Fibroblast of skin of left biceps (primary cell): ENCODE measurements at regions not wholly inside any gene's neighbourhood (a gene's known extent, or its start where the extent isn't known, plus 50 kb on each side); places are given as distances from the start of the nearest gene placed in this dataset.

Experiments used
- DNase-seq, 2 experiments: peaks; one replicate each; pipeline ENCODE4 v3.0.0-alpha.2; 2013; ENCODE audit warnings: low read depth in 2 of 2

DNA sequence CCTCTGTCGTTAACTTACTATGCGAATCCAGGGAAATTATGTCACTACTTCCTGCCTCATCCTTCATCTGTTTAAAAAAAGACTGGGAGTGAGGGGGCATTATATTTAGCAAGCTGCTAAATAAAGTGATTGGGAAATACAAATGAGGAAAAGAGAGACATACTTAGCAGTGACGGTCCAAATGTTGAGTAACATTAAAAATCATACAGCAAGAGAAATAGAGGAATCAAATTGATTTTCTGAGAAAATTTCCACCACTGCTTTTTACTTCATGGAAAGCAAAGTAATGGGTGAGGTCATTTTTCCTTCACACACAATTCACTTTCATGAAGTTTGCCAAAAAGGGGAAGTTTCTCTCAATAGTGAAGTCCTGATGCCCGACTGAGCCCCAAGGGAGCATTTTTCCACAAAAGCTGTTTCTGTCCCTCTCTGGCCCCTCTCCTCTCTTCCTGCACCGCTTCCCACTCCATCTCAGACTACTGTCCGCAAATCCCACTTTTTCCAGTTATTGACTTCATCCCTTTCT lies 61.9 kb upstream of the ADO start:
- no peak for DNase-seq

GRCh38 chr10:62744136-62744535 lies 60.4 kb upstream of the ADO start:
- DNase-seq, result no peak

DNA sequence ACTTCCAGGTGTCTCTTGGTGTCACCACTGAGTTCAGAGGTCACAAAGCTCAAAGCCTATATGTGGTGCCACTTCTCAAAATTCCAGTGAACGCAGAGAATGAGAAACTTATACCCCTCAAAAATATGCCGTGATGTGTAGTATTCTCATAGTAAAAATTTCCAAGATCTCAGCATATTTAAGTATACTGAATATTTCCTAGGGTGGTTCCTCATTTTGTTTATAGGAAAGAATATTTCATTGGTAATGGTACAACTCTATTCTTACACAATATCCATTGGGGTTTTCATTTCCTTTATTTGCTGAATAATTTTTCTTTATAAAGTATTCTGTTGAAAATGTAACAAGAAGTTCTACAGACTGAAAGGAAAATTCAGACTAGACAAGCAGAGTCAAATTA lies 58.9 kb upstream of the ADO start:
- no peak for DNase-seq

GRCh38 chr10:62746951-62747729 lies 57.4 kb upstream of the ADO start:
- DNase-seq, result no peak

GRCh38 chr10:62748386-62748785 lies 56.1 kb upstream of the ADO start:
- DNase-seq, result no peak

- no peak for DNase-seq
Observed at GRCh38 chr10:62749093-62749683, 55.3 kb upstream of the ADO start.
